DND-41 (cell line): ENCODE measurements at regions not wholly inside any gene's neighbourhood (a gene's known extent, or its start where the extent isn't known, plus 50 kb on each side); places are given as distances from the start of the nearest gene placed in this dataset.

Experiments
- ATAC-seq: fragments of 200-7000 bp; cut with Tn5 transposase; 3 replicates; pipeline ENCODE4 v1.9.1; 2021; ENCODE audit warnings: low read depth; ENCODE audit not compliant: insufficient read depth
- DNase-seq: peaks from one replicate; pipeline ENCODE4 v3.0.0-alpha.2; 2020
- H2AFZ ChIP-seq: 2 replicates; pipeline ENCODE4 v1.6.0; 2012; ENCODE audit warnings: low read depth, low read length
- H3K27ac ChIP-seq: 2 replicates; pipeline ENCODE4 v1.5.1; 2012; ENCODE audit warnings: low read length, inconsistent platforms
- H3K27me3 ChIP-seq: fragments of 200-600 bp; sonication (generic); 2 replicates; pipeline ENCODE4 v1.6.0; 2012; ENCODE audit warnings: low read length, mild to moderate bottlenecking, inconsistent platforms; ENCODE audit not compliant: insufficient read depth, poor library complexity
- H3K36me3 ChIP-seq: 2 replicates; pipeline ENCODE4 v1.5.1; 2012; ENCODE audit warnings: low read length, inconsistent platforms; ENCODE audit not compliant: insufficient read depth
- H3K4me1 ChIP-seq: 2 replicates; pipeline ENCODE4 v1.5.1; 2012; ENCODE audit warnings: mild to moderate bottlenecking, low read length; ENCODE audit not compliant: insufficient read depth
- H3K4me2 ChIP-seq: 2 replicates; pipeline ENCODE4 v1.6.0; 2012; ENCODE audit warnings: mild to moderate bottlenecking, moderate library complexity, low read length, inconsistent platforms; ENCODE audit not compliant: insufficient read depth
- H3K4me3 ChIP-seq, 2 experiments: fragments of 200-600 bp in 1 of 2; shearing (Covaris generic) in 1 of 2; 2 replicates each; pipeline ENCODE4 v1.5.1; 2012 to 2016; ENCODE audit warnings: inconsistent platforms in 2 of 2, low read length in 2 of 2, mild to moderate bottlenecking in 2 of 2, low read depth in 1 of 2, moderate library complexity in 1 of 2
- H3K79me2 ChIP-seq: 2 replicates; pipeline ENCODE4 v1.6.0; 2012; ENCODE audit warnings: low read length, inconsistent platforms; ENCODE audit not compliant: insufficient read depth
- H3K9ac ChIP-seq: 2 replicates; pipeline ENCODE4 v1.6.0; 2012; ENCODE audit warnings: low read depth, mild to moderate bottlenecking, inconsistent platforms, low read length, moderate library complexity
- H3K9me3 ChIP-seq: 2 replicates; pipeline ENCODE4 v1.5.1; 2012; ENCODE audit warnings: low read length, moderate library complexity, mild to moderate bottlenecking, inconsistent platforms; ENCODE audit not compliant: insufficient read depth, severe bottlenecking
- H4K20me1 ChIP-seq: 2 replicates; pipeline ENCODE4 v1.6.0; 2012; ENCODE audit warnings: low read length; ENCODE audit not compliant: insufficient read depth
- EZH2 ChIP-seq: IDR thresholded peaks from 3 replicates; pipeline ENCODE4 v1.6.1; 2012; ENCODE audit warnings: borderline replicate concordance, low read depth, mild to moderate bottlenecking, moderate library complexity, low read length, inconsistent platforms; ENCODE audit not compliant: severe bottlenecking
- TF ChIP-seq, protein P1 (sequence below): IDR thresholded peaks from 2 replicates; pipeline ENCODE4 v1.5.1; 2012; ENCODE audit warnings: borderline replicate concordance, low read length, moderate library complexity, mild to moderate bottlenecking; ENCODE audit not compliant: poor library complexity, severe bottlenecking; ENCODE audit errors: extremely low read depth

DNA sequence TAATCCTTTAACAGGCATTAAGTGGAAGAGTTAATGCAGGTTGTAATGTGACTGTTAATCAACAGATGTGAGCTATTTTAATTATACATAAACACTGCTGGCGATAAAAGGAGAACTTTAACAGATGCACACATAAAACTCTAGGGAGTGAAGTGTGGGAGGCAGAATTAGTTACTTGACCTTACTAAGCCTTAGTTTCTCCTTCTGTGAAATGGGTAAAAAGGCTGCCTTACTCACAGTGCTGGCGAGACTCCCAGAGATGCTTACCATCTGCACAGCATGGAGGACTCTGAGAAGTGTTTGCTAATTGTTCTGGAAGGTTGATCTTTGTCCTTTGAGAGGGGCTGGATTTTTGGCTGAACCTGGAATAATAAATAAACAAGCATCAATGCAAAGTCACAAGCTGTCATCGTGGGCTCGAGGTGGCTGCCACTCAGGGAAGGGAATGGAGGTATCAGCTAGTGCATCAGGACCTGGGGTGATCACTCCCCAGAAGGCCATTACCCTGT lies 58.6 kb upstream of the MPEG1 start:
- no peak for DNase-seq
- no peaks in the 10 kb centered on the region for H3K36me3 ChIP-seq
- H3K79me2 ChIP-seq: no peaks in the 10 kb centered on the region
- no peaks in the 10 kb centered on the region; the same call in 1 of the 2 replicates for H3K4me1 ChIP-seq
- no peak overlapping the region for H3K4me3 ChIP-seq
- no peak for ATAC-seq
- no peaks in the 10 kb centered on the region for H3K27me3 ChIP-seq
- H4K20me1 ChIP-seq: no peaks in the 10 kb centered on the region
- H3K9me3 ChIP-seq: no peaks in the 10 kb centered on the region
- TF ChIP-seq, protein P1, sequence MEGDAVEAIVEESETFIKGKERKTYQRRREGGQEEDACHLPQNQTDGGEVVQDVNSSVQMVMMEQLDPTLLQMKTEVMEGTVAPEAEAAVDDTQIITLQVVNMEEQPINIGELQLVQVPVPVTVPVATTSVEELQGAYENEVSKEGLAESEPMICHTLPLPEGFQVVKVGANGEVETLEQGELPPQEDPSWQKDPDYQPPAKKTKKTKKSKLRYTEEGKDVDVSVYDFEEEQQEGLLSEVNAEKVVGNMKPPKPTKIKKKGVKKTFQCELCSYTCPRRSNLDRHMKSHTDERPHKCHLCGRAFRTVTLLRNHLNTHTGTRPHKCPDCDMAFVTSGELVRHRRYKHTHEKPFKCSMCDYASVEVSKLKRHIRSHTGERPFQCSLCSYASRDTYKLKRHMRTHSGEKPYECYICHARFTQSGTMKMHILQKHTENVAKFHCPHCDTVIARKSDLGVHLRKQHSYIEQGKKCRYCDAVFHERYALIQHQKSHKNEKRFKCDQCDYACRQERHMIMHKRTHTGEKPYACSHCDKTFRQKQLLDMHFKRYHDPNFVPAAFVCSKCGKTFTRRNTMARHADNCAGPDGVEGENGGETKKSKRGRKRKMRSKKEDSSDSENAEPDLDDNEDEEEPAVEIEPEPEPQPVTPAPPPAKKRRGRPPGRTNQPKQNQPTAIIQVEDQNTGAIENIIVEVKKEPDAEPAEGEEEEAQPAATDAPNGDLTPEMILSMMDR: no peak
- no peak for TF ChIP-seq EZH2
- no peak overlapping the region for H2AFZ ChIP-seq
- H3K4me2 ChIP-seq: no peak overlapping the region
- H3K27ac ChIP-seq: no peak overlapping the region
- H3K9ac ChIP-seq: no peak overlapping the region

DNA sequence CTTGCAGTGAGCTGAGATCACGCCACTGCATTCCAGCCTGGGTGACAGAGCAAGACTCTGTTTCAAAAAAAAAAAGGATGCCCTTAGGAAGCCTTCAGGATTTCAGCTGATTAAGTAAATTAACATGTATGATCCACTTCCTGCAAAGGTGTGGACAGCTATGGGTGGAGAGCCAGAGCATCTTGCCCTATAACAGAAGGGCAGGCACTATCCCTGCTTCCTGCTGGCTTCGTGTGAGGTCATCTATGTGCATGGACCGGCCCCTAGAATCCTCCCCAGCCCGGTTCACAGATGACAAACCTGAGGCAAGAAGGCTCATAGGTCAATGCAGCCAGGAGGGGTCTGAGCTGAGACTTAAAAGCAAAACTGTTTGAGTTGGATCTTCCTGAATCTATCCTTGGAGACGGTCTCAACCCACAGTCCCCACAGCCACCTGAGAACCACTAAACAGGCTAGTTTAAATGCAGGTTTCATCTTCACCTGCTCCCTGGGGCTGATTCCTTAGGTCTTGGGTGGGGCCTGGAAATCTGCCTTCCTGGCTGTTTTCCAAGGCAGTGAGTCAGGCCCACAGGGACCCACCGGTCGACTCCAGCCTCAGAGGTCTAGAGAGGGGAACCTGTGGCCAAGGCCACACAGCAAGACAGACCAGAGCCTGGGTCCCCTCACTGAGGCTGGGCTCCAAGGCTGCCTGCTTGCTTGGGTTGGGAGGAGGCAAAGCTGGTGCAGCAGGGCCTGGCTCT lies 55.2 kb upstream of the MPEG1 start:
- no peak overlapping the region for H3K27ac ChIP-seq
- H3K9ac ChIP-seq: no peak overlapping the region
- no peak overlapping the region for H3K4me3 ChIP-seq
- H4K20me1 ChIP-seq: no peaks in the 10 kb centered on the region; the same call in 1 of the 2 replicates
- no peak overlapping the region for H3K4me2 ChIP-seq
- H3K4me1 ChIP-seq: no peaks in the 10 kb centered on the region
- no peaks in the 10 kb centered on the region for H3K27me3 ChIP-seq
- DNase-seq: no peak
- TF ChIP-seq, protein P1: no peak
- no peak for TF ChIP-seq EZH2
- H3K9me3 ChIP-seq: no peaks in the 10 kb centered on the region
- no peaks in the 10 kb centered on the region for H3K79me2 ChIP-seq
- H3K36me3 ChIP-seq: no peaks in the 10 kb centered on the region
- no peak overlapping the region for H2AFZ ChIP-seq
- ATAC-seq: no peak

DNA sequence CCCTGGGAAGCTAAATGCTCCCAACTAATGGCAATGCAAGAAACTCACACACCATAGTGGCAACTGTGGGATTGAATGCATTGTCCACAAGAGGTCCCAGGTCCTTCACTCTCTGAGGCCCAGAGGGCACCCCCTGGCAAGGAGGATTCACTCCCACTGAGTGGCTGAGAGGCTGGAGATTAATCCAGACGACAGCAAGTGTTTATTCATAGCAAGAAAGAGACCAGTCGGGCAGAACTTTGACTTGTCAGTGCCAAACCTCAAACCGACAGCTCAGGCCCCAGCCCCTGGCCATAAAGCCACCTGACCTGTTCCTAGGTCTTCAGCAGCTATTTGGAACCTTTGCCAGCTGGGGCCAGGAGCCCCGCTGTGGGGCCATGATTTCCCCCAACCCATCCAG lies 54.5 kb upstream of the MPEG1 start:
- no peak overlapping the region for H2AFZ ChIP-seq
- H3K79me2 ChIP-seq: no peaks in the 10 kb centered on the region
- no peaks in the 10 kb centered on the region; the same call in 1 of the 2 replicates for H4K20me1 ChIP-seq
- no peaks in the 10 kb centered on the region for H3K27me3 ChIP-seq
- no peaks in the 10 kb centered on the region for H3K36me3 ChIP-seq
- no peaks in the 10 kb centered on the region for H3K9me3 ChIP-seq
- TF ChIP-seq, protein P1: no peak
- no peak for TF ChIP-seq EZH2
- no peak overlapping the region for H3K4me3 ChIP-seq
- ATAC-seq (no peak), DNase-seq (no peak)
- H3K4me1 ChIP-seq: no peaks in the 10 kb centered on the region
- no peak overlapping the region for H3K9ac ChIP-seq
- H3K4me2 ChIP-seq: no peak overlapping the region
- no peak overlapping the region for H3K27ac ChIP-seq
